Gastrocnemius medialis (tissue), 4 donors: ENCODE measurements at regions not wholly inside any gene's neighbourhood (a gene's known extent, or its start where the extent isn't known, plus 50 kb on each side); places are given as distances from the start of the nearest gene placed in this dataset.
"Not testable (repeated sequence)": the region's sequence is repeated elsewhere in the genome, so short reads cannot be mapped to it uniquely, and the experiment has no call there.

ENCODE experiments used
- POLR2A ChIP-seq, 2 donors: fragments of 450-650 bp; IDR thresholded peaks; one replicate each; pipeline ENCODE4 v1.6.1; 2017; ENCODE audit warnings: antibody characterized with exemption in 2 of 2, mild to moderate bottlenecking in 2 of 2, moderate library complexity in 2 of 2
- TF ChIP-seq, protein P1 (sequence below), 5 experiments: fragments of 450-650 bp in 3 of 5; fragments of 200-600 bp in 2 of 5; sonication (generic) in 2 of 5; IDR thresholded peaks in 4 of 5; conservative IDR thresholded peaks in 1 of 5; 1 replicate in 4 of 5; 2 replicates in 1 of 5; pipeline ENCODE4 v1.5.1; 2016 to 2019; ENCODE audit warnings: antibody characterized with exemption in 5 of 5, mild to moderate bottlenecking in 3 of 5, moderate library complexity in 3 of 5

DNA sequence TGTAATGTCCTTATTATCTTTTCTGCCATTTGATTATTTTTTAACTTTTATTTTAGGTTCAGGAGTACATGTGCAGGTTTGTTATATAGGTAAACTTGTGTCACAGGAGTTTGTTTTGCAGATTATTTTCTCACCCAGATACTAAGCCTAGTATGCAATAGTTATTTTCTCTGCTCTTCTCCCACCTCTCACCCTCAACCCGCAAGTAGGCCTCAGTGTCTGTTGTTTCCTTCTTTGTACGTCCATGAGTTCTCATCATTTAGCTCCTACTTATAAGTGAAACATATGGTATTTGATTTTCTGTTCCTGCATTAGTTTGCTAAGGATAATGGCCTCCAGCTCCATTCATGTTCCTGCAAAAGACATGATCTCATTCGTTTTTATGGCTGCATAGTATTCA is 270.0 kb downstream of the BTG1 start:
- TF ChIP-seq, protein P1, sequence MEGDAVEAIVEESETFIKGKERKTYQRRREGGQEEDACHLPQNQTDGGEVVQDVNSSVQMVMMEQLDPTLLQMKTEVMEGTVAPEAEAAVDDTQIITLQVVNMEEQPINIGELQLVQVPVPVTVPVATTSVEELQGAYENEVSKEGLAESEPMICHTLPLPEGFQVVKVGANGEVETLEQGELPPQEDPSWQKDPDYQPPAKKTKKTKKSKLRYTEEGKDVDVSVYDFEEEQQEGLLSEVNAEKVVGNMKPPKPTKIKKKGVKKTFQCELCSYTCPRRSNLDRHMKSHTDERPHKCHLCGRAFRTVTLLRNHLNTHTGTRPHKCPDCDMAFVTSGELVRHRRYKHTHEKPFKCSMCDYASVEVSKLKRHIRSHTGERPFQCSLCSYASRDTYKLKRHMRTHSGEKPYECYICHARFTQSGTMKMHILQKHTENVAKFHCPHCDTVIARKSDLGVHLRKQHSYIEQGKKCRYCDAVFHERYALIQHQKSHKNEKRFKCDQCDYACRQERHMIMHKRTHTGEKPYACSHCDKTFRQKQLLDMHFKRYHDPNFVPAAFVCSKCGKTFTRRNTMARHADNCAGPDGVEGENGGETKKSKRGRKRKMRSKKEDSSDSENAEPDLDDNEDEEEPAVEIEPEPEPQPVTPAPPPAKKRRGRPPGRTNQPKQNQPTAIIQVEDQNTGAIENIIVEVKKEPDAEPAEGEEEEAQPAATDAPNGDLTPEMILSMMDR (IDR thresholded peaks at IDR 0.05 in 4 of 5, conservative IDR thresholded peaks at IDR 0.05 in 1 of 5), result not testable (repeated sequence)
- TF ChIP-seq POLR2A (IDR thresholded peaks at IDR 0.05), result not testable (repeated sequence)
